Lower lobe of right lung (tissue), 2 donors: ENCODE measurements at regions not wholly inside any gene's neighbourhood (a gene's known extent, or its start where the extent isn't known, plus 50 kb on each side); places are given as distances from the start of the nearest gene placed in this dataset.
"Not testable (repeated sequence)": the region's sequence is repeated elsewhere in the genome, so short reads cannot be mapped to it uniquely, and the experiment has no call there.

Experiments used
- ATAC-seq, 2 donors: fragments of 200-7000 bp; cut with Tn5 transposase; one replicate each; pipeline ENCODE4 v1.9.1; 2020 to 2022; ENCODE audit warnings: mild to moderate bottlenecking in 2 of 2, moderate library complexity in 2 of 2
- DNase-seq: peaks from one replicate; pipeline ENCODE4 v3.0.0-alpha.2; 2020
- H3K27ac ChIP-seq: fragments of 200-600 bp; one replicate; pipeline ENCODE4 v1.8.0; 2022
- H3K27me3 ChIP-seq: fragments of 200-600 bp; one replicate; pipeline ENCODE4 v1.8.0; 2022; ENCODE audit warnings: low read depth
- H3K36me3 ChIP-seq: fragments of 200-600 bp; one replicate; pipeline ENCODE4 v1.8.0; 2022; ENCODE audit warnings: mild to moderate bottlenecking
- H3K4me1 ChIP-seq: fragments of 200-600 bp; one replicate; pipeline ENCODE4 v1.8.0; 2022
- H3K4me3 ChIP-seq: fragments of 200-600 bp; one replicate; pipeline ENCODE4 v1.8.0; 2022; ENCODE audit warnings: mild to moderate bottlenecking
- H3K9me3 ChIP-seq: fragments of 200-600 bp; one replicate; pipeline ENCODE4 v1.8.0; 2022
- CTCF ChIP-seq: fragments of 200-600 bp; IDR thresholded peaks from one replicate; pipeline ENCODE4 v1.8.0; 2022; ENCODE audit warnings: antibody characterized with exemption, mild to moderate bottlenecking
- intact Hi-C: fragments of 100-400 bp; cut with DNase I; formaldehyde crosslinking; loops from one replicate; pipeline ENCODE4 v1.11.0; 2022
- donor health status: DM: no; HTN: yes; CAD: no; lungs with severe emphysema.

GRCh38 chr5:18000744-18001143 lies 366.5 kb downstream of the TAF11L14 start:
- no peak for TF ChIP-seq CTCF
- Histone ChIP-seq H3K36me3 (no peaks in the 10 kb centered on the region), H3K9me3 (no peaks in the 10 kb centered on the region), H3K27ac (no peak overlapping the region), H3K4me3 (no peak overlapping the region), H3K27me3 (no peaks in the 10 kb centered on the region), H3K4me1 (no peaks in the 10 kb centered on the region)
- no peak for ATAC-seq
- intact Hi-C loops, result no loop called here
- DNase-seq, result no peak

- DNase-seq, result no peak
- ATAC-seq, result no peak
- Histone ChIP-seq H3K27me3 (no peaks in the 10 kb centered on the region), H3K36me3 (no peaks in the 10 kb centered on the region), H3K4me3 (no peak overlapping the region), H3K4me1 (no peaks in the 10 kb centered on the region), H3K9me3 (no peaks in the 10 kb centered on the region), H3K27ac (no peak overlapping the region)
- intact Hi-C loops, result no loop called here
- no peak for TF ChIP-seq CTCF
Observed at GRCh38 chr5:18003312-18003711, 369.1 kb downstream of the TAF11L14 start.

- no peak overlapping the region for H3K4me3 ChIP-seq
- no peaks in the 10 kb centered on the region for H3K9me3 ChIP-seq
- H3K27me3 ChIP-seq, result no peaks in the 10 kb centered on the region
- DNase-seq (no peak), ATAC-seq (no peak)
- H3K27ac ChIP-seq, result no peak overlapping the region
- H3K36me3 ChIP-seq, result no peaks in the 10 kb centered on the region
- TF ChIP-seq CTCF, result no peak
- intact Hi-C loops, result no loop called here
- H3K4me1 ChIP-seq, result no peaks in the 10 kb centered on the region
Observed at GRCh38 chr5:18003784-18004183, 369.5 kb downstream of the TAF11L14 start.

- H3K9me3 ChIP-seq, H3K27me3 ChIP-seq, DNase-seq, H3K27ac ChIP-seq, ATAC-seq, H3K4me3 ChIP-seq, H3K36me3 ChIP-seq, intact Hi-C loops, H3K4me1 ChIP-seq: not testable (repeated sequence)
Observed at GRCh38 chr5:18006235-18006634, 372.0 kb downstream of the TAF11L14 start.

GRCh38 chr5:18008940-18009339 lies 374.7 kb downstream of the TAF11L14 start:
- intact Hi-C loops, result no loop called here
- Histone ChIP-seq H3K27ac (no peak overlapping the region), H3K9me3 (no peaks in the 10 kb centered on the region), H3K4me3 (no peak overlapping the region), H3K36me3 (no peaks in the 10 kb centered on the region), H3K27me3 (no peaks in the 10 kb centered on the region), H3K4me1 (no peaks in the 10 kb centered on the region)
- DNase-seq, result no peak
- no peak for TF ChIP-seq CTCF
- no peak for ATAC-seq

GRCh38 chr5:18010053-18010452 lies 375.8 kb downstream of the TAF11L14 start:
- H3K36me3 ChIP-seq, result no peaks in the 10 kb centered on the region
- no peaks in the 10 kb centered on the region for H3K4me1 ChIP-seq
- H3K4me3 ChIP-seq, result no peak overlapping the region
- no peak for ATAC-seq
- H3K27me3 ChIP-seq, result no peaks in the 10 kb centered on the region
- H3K27ac ChIP-seq, result no peak overlapping the region
- H3K9me3 ChIP-seq, result no peaks in the 10 kb centered on the region
- intact Hi-C loops, result no loop called here
- no peak for TF ChIP-seq CTCF
- DNase-seq, result no peak
